ENCODE measurements at regions not wholly inside any gene's neighbourhood (a gene's known extent, or its start where the extent isn't known, plus 50 kb on each side); places are given as distances from the start of the nearest gene placed in this dataset.
"Not testable (repeated sequence)": the region's sequence is repeated elsewhere in the genome, so short reads cannot be mapped to it uniquely, and the experiment has no call there.

GRCh38 chrX:39052751-39053150 lies 251.5 kb downstream of the MID1IP1 start:
- no peaks in the 10 kb centered on the region for H3K79me2 ChIP-seq (ENCODE audit: low read length)
- no peak overlapping the region for H3K27ac ChIP-seq (ENCODE audit: low read length)
- H3K27me3 ChIP-seq (ENCODE audit: low read length), result no peaks in the 10 kb centered on the region
- H3K9ac ChIP-seq (ENCODE audit: low read length), result no peak overlapping the region
- no peaks in the 10 kb centered on the region for H3K9me2 ChIP-seq (replicated peaks; ENCODE audit: insufficient read depth, low read length)
- DNase-seq, result no peak
- H3K4me2 ChIP-seq (ENCODE audit: low read depth, low read length, poor library complexity, severe bottlenecking), result no peak overlapping the region
- H4K20me1 ChIP-seq (ENCODE audit: insufficient read depth, low read depth, low read length), result no peaks in the 10 kb centered on the region
- no peaks in the 10 kb centered on the region for H3K9me3 ChIP-seq (ENCODE audit: low read length)
- no peaks in the 10 kb centered on the region for H3K4me1 ChIP-seq (ENCODE audit: low read length)
- no peak overlapping the region for H2AFZ ChIP-seq (ENCODE audit: low read length)
- H3K4me3 ChIP-seq (ENCODE audit: low read length), result no peak overlapping the region
- H3K36me3 ChIP-seq (ENCODE audit: insufficient read depth, low read length), result no peaks in the 10 kb centered on the region

DNA sequence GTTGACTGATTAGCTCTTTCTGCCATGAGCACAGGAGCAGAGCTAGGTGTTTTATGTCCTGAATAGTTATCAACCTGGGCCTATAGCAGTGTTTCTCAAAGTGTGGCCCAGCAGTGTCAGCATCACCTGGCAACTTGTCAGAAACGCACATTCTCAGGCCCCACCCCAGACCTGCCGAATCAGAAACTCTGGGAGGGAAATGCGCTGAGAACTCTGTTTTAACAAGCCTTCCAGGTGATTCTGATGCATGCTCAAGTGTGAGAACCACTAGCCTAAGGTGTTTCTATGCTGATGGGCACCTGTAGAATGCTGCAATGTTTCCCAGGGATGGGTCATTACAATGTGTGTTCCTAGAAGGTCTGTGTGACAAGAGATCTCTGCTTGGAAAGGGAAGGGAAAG lies 257.5 kb downstream of the MID1IP1 start:
- Histone ChIP-seq H3K27me3 (ENCODE audit: low read length) (no peaks in the 10 kb centered on the region), H4K20me1 (ENCODE audit: insufficient read depth, low read depth, low read length) (no peaks in the 10 kb centered on the region), H3K9ac (ENCODE audit: low read length) (no peak overlapping the region), H3K27ac (ENCODE audit: low read length) (no peak overlapping the region), H3K9me3 (ENCODE audit: low read length) (no peaks in the 10 kb centered on the region), H2AFZ (ENCODE audit: low read length) (no peak overlapping the region), H3K4me1 (ENCODE audit: low read length) (no peaks in the 10 kb centered on the region), H3K4me3 (ENCODE audit: low read length) (no peak overlapping the region), H3K79me2 (ENCODE audit: low read length) (no peaks in the 10 kb centered on the region), H3K9me2 (replicated peaks; ENCODE audit: insufficient read depth, low read length) (no peaks in the 10 kb centered on the region), H3K36me3 (ENCODE audit: insufficient read depth, low read length) (no peaks in the 10 kb centered on the region), H3K4me2 (ENCODE audit: low read depth, low read length, poor library complexity, severe bottlenecking) (no peak overlapping the region)
- DNase-seq, result no peak

GRCh38 chrX:39059866-39060265 lies 258.6 kb downstream of the MID1IP1 start:
- H3K9me2 ChIP-seq (replicated peaks; ENCODE audit: insufficient read depth, low read length), result no peaks in the 10 kb centered on the region
- H3K4me3 ChIP-seq (ENCODE audit: low read length), result no peak overlapping the region
- H3K36me3 ChIP-seq (ENCODE audit: insufficient read depth, low read length), result no peaks in the 10 kb centered on the region
- no peak for DNase-seq
- no peak overlapping the region for H2AFZ ChIP-seq (ENCODE audit: low read length)
- H3K9me3 ChIP-seq (ENCODE audit: low read length), result no peaks in the 10 kb centered on the region
- H3K4me2 ChIP-seq (ENCODE audit: low read depth, low read length, poor library complexity, severe bottlenecking), result no peak overlapping the region
- no peaks in the 10 kb centered on the region for H3K4me1 ChIP-seq (ENCODE audit: low read length)
- no peaks in the 10 kb centered on the region for H4K20me1 ChIP-seq (ENCODE audit: insufficient read depth, low read depth, low read length)
- no peaks in the 10 kb centered on the region for H3K27me3 ChIP-seq (ENCODE audit: low read length)
- H3K27ac ChIP-seq (ENCODE audit: low read length), result no peak overlapping the region
- no peak overlapping the region for H3K9ac ChIP-seq (ENCODE audit: low read length)
- no peaks in the 10 kb centered on the region for H3K79me2 ChIP-seq (ENCODE audit: low read length)

DNA sequence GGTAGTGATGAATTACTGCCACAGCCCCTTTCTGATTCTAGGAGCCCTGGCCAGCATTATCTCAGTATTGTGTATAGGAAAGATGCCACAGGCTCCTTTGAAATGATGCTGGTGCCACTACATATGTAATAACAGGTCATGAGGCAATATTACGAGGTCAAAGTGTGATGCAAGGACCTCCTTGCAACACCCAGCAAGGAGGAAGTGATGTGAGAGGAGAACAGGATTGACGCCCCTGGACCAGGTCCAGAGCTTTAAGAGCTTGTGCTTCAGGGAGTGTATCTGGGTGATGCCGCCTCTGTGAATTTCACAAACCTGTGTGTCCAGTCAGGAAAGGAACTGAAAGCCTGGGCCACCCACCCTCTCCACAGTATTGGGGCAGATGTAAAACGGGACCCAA lies 261.8 kb downstream of the MID1IP1 start:
- Histone ChIP-seq H3K27ac (ENCODE audit: low read length) (no peak overlapping the region), H3K9me2 (replicated peaks; ENCODE audit: insufficient read depth, low read length) (no peaks in the 10 kb centered on the region), H3K4me2 (ENCODE audit: low read depth, low read length, poor library complexity, severe bottlenecking) (no peak overlapping the region), H3K79me2 (ENCODE audit: low read length) (no peaks in the 10 kb centered on the region), H3K9me3 (ENCODE audit: low read length) (no peaks in the 10 kb centered on the region), H2AFZ (ENCODE audit: low read length) (no peak overlapping the region), H3K27me3 (ENCODE audit: low read length) (no peaks in the 10 kb centered on the region), H3K4me1 (ENCODE audit: low read length) (no peaks in the 10 kb centered on the region), H3K4me3 (ENCODE audit: low read length) (no peak overlapping the region), H4K20me1 (ENCODE audit: insufficient read depth, low read depth, low read length) (no peaks in the 10 kb centered on the region), H3K36me3 (ENCODE audit: insufficient read depth, low read length) (no peaks in the 10 kb centered on the region), H3K9ac (ENCODE audit: low read length) (no peak overlapping the region)
- DNase-seq, result no peak

DNA sequence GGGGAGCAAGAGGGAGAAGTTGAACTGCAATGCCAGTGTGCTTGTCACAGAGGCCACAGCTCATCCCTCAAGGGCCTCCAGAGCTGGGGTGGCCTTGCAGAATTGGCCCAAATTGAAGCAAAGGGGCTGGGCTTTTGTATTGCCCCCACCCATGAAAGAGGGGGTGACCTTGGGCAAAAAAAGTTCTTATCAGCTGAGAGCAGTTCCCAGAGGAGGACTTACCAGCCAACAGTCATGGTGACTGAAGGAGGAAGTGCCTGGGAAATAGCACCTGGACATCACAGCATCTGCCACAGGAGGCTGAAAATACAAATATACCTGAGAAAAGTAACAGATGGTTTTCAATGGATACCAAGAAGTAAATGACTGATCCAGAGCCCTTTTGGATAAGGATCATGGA lies 262.4 kb downstream of the MID1IP1 start:
- no peaks in the 10 kb centered on the region for H4K20me1 ChIP-seq (ENCODE audit: insufficient read depth, low read depth, low read length)
- DNase-seq, result no peak

GRCh38 chrX:39065051-39065871 lies 264.0 kb downstream of the MID1IP1 start:
- no peaks in the 10 kb centered on the region for H4K20me1 ChIP-seq (ENCODE audit: insufficient read depth, low read depth, low read length)
- H3K4me2 ChIP-seq (ENCODE audit: low read depth, low read length, poor library complexity, severe bottlenecking), result no peak overlapping the region
- no peaks in the 10 kb centered on the region for H3K79me2 ChIP-seq (ENCODE audit: low read length)
- peaks cover 3% of the 10 kb centered on the region; the same call in 1 of the 2 replicates for H3K9me3 ChIP-seq (ENCODE audit: low read length)
- H3K4me3 ChIP-seq (ENCODE audit: low read length), result no peak overlapping the region
- no peaks in the 10 kb centered on the region for H3K9me2 ChIP-seq (replicated peaks; ENCODE audit: insufficient read depth, low read length)
- H2AFZ ChIP-seq (ENCODE audit: low read length), result no peak overlapping the region
- no peak overlapping the region for H3K27ac ChIP-seq (ENCODE audit: low read length)
- H3K4me1 ChIP-seq (ENCODE audit: low read length), result no peaks in the 10 kb centered on the region
- no peak overlapping the region for H3K9ac ChIP-seq (ENCODE audit: low read length)
- no peak for DNase-seq
- no peaks in the 10 kb centered on the region for H3K36me3 ChIP-seq (ENCODE audit: insufficient read depth, low read length)
- no peaks in the 10 kb centered on the region for H3K27me3 ChIP-seq (ENCODE audit: low read length)

More for the DNA sequence above, 262.4 kb downstream of the MID1IP1 start:
- Histone ChIP-seq H3K9me2 (replicated peaks; ENCODE audit: insufficient read depth, low read length) (no peaks in the 10 kb centered on the region), H3K79me2 (ENCODE audit: low read length) (no peaks in the 10 kb centered on the region), H3K36me3 (ENCODE audit: insufficient read depth, low read length) (no peaks in the 10 kb centered on the region), H3K9ac (ENCODE audit: low read length) (no peak overlapping the region), H3K27ac (ENCODE audit: low read length) (no peak overlapping the region), H3K27me3 (ENCODE audit: low read length) (no peaks in the 10 kb centered on the region), H2AFZ (ENCODE audit: low read length) (no peak overlapping the region), H3K9me3 (ENCODE audit: low read length) (peaks cover under 1% of the 10 kb centered on the region; the same call in 1 of the 2 replicates), H3K4me2 (ENCODE audit: low read depth, low read length, poor library complexity, severe bottlenecking) (no peak overlapping the region), H3K4me1 (ENCODE audit: low read length) (no peaks in the 10 kb centered on the region), H3K4me3 (ENCODE audit: low read length) (no peak overlapping the region)

DNA sequence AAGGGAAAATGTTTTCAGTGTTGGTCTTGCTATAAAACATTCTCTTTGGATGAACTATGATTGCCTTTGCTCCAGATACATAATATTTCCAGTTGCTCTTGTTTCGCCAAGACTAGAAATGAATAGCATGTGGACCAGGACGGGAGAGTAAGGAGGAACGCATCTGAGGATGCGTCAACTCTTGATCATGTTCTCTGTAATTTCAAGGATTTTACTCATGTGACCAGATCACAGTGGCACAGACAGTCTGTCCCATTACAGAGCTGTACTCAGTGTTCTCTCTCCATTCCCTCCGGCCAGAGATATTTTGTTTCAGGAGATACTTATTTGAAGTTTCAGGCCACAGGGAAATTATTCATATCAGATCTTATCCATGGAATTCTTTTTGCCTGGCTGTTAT lies 266.6 kb downstream of the MID1IP1 start:
- no peak overlapping the region for H3K9ac ChIP-seq (ENCODE audit: low read length)
- DNase-seq, result no peak
- H3K9me2 ChIP-seq (replicated peaks; ENCODE audit: insufficient read depth, low read length), result no peaks in the 10 kb centered on the region

GRCh38 chrX:39068634-39069033 lies 267.4 kb downstream of the MID1IP1 start:
- not testable (repeated sequence) for H3K27me3 ChIP-seq (ENCODE audit: low read length)

More for the DNA sequence above, 266.6 kb downstream of the MID1IP1 start:
- Histone ChIP-seq H3K4me3 (ENCODE audit: low read length) (no peak overlapping the region), H3K4me2 (ENCODE audit: low read depth, low read length, poor library complexity, severe bottlenecking) (no peak overlapping the region), H3K79me2 (ENCODE audit: low read length) (no peaks in the 10 kb centered on the region), H3K27ac (ENCODE audit: low read length) (no peak overlapping the region), H4K20me1 (ENCODE audit: insufficient read depth, low read depth, low read length) (no peaks in the 10 kb centered on the region), H3K36me3 (ENCODE audit: insufficient read depth, low read length) (no peaks in the 10 kb centered on the region), H3K9me3 (ENCODE audit: low read length) (peaks cover 3% of the 10 kb centered on the region; the same call in 1 of the 2 replicates), H3K27me3 (ENCODE audit: low read length) (no peaks in the 10 kb centered on the region), H2AFZ (ENCODE audit: low read length) (no peak overlapping the region), H3K4me1 (ENCODE audit: low read length) (no peaks in the 10 kb centered on the region)

More at GRCh38 chrX:39068634-39069033, 267.4 kb downstream of the MID1IP1 start:
- H3K9me2 ChIP-seq (replicated peaks; ENCODE audit: insufficient read depth, low read length); H2AFZ ChIP-seq (ENCODE audit: low read length); H3K27ac ChIP-seq (ENCODE audit: low read length); H3K36me3 ChIP-seq (ENCODE audit: insufficient read depth, low read length); H3K4me1 ChIP-seq (ENCODE audit: low read length); H3K9ac ChIP-seq (ENCODE audit: low read length); H3K4me2 ChIP-seq (ENCODE audit: low read depth, low read length, poor library complexity, severe bottlenecking); H4K20me1 ChIP-seq (ENCODE audit: insufficient read depth, low read depth, low read length); H3K9me3 ChIP-seq (ENCODE audit: low read length); H3K4me3 ChIP-seq (ENCODE audit: low read length); DNase-seq; H3K79me2 ChIP-seq (ENCODE audit: low read length): not testable (repeated sequence)

Data from Karpas-422 (cell line).